B cell (primary cell): ENCODE measurements at regions not wholly inside any gene's neighbourhood (a gene's known extent, or its start where the extent isn't known, plus 50 kb on each side); places are given as distances from the start of the nearest gene placed in this dataset.

ENCODE experiments used
- ATAC-seq: fragments of 200-7000 bp; cut with Tn5 transposase; one replicate; pipeline ENCODE4 v1.10.0; 2021; ENCODE audit warnings: low read depth, mild to moderate bottlenecking, moderate number of reproducible peaks, moderate library complexity
- CTCF ChIA-PET: fragments of 350-600 bp; sonication (Branson Sonifier 250); formaldehyde crosslinking; loops from one replicate; lab custom pipeline; 2021; ENCODE audit warnings: antibody characterized with exemption, inconsistent platforms; lab: Charles Lee
- POLR2A ChIA-PET: fragments of 350-600 bp; sonication (Branson Sonifier 250); formaldehyde crosslinking; loops from one replicate; lab custom pipeline; 2021; ENCODE audit warnings: antibody characterized with exemption; lab: Charles Lee
- DNase-seq: peaks from one replicate; pipeline ENCODE4 v3.0.0; 2013
- H2AFZ ChIP-seq: 2 replicates; pipeline ENCODE4 v1.6.1; 2012; ENCODE audit warnings: mild to moderate bottlenecking, low read depth, low read length; ENCODE audit not compliant: insufficient read depth, poor library complexity, severe bottlenecking
- H3K27ac ChIP-seq, 2 donors: 1 replicate in 1 of 2; 2 replicates in 1 of 2; pipeline ENCODE4 v1.5.1; 2012 to 2013; ENCODE audit warnings: low read length in 2 of 2, mild to moderate bottlenecking in 2 of 2, moderate library complexity in 1 of 2
- H3K27me3 ChIP-seq, 4 experiments: fragments of 200-600 bp in 1 of 4; sonication (generic) in 1 of 4; replicated peaks in 1 of 4; 1 replicate in 2 of 4; 2 replicates in 2 of 4; pipeline versions ENCODE4 v1.6.1 to v1.7.0; 2013 to 2016; ENCODE audit warnings: low read length in 3 of 4, mild to moderate bottlenecking in 2 of 4, mixed read lengths in 1 of 4, moderate library complexity in 1 of 4; ENCODE audit not compliant: insufficient read depth in 4 of 4, control insufficient read depth in 3 of 4; ENCODE audit errors: control extremely low read depth in 1 of 4
- H3K36me3 ChIP-seq, 2 experiments: replicated peaks in 1 of 2; 1 replicate in 1 of 2; 2 replicates in 1 of 2; pipeline versions ENCODE4 v1.6.1 to v1.7.1; 2013; ENCODE audit warnings: low read length in 1 of 2; ENCODE audit not compliant: insufficient read depth in 2 of 2, control insufficient read depth in 1 of 2; ENCODE audit errors: control extremely low read depth in 1 of 2, extremely low read depth in 1 of 2
- H3K4me1 ChIP-seq, 2 donors: fragments of 200-600 bp in 1 of 2; sonication (generic) in 1 of 2; 1 replicate in 1 of 2; 2 replicates in 1 of 2; pipeline versions ENCODE4 v1.5.1 to v1.6.1; 2013 to 2017; ENCODE audit warnings: low read length in 2 of 2; ENCODE audit not compliant: control insufficient read depth in 2 of 2, insufficient read depth in 2 of 2
- H3K4me2 ChIP-seq: replicated peaks from 2 replicates; pipeline ENCODE3; 2012; ENCODE audit warnings: mild to moderate bottlenecking, low read depth, low read length; ENCODE audit not compliant: poor library complexity, severe bottlenecking
- H3K4me3 ChIP-seq, 5 experiments: fragments of 200-600 bp in 1 of 5; sonication (generic) in 1 of 5; 1 replicate in 3 of 5; 2 replicates in 2 of 5; pipeline versions ENCODE4 v1.5.1 to v1.7.0; 2011 to 2016; ENCODE audit warnings: low read length in 4 of 5, mild to moderate bottlenecking in 4 of 5, low read depth in 2 of 5, control low read depth in 1 of 5, moderate library complexity in 1 of 5; ENCODE audit not compliant: insufficient read depth in 1 of 5; ENCODE audit errors: control extremely low read depth in 1 of 5, extremely low read depth in 1 of 5
- H3K79me2 ChIP-seq: fragments of 200-600 bp; sonication (generic); one replicate; pipeline ENCODE4 v1.6.0; 2016; ENCODE audit warnings: low read length; ENCODE audit not compliant: control insufficient read depth, insufficient read depth
- H3K9ac ChIP-seq: fragments of 200-600 bp; sonication (generic); 2 replicates; pipeline ENCODE4 v1.6.1; 2017; ENCODE audit warnings: mild to moderate bottlenecking, low read length, moderate library complexity
- H3K9me3 ChIP-seq, 3 donors: one replicate each; pipeline versions ENCODE4 v1.6.1 to v1.7.1; 2013; ENCODE audit warnings: low read length in 2 of 3; ENCODE audit not compliant: control insufficient read depth in 2 of 3, insufficient read depth in 1 of 3; ENCODE audit errors: control extremely low read depth in 1 of 3
- H4K20me1 ChIP-seq: 2 replicates; pipeline ENCODE4 v1.6.0; 2012; ENCODE audit warnings: mild to moderate bottlenecking, low read length; ENCODE audit not compliant: insufficient read depth, control insufficient read depth, poor library complexity, severe bottlenecking
- H3K27ac Mint-ChIP-seq: one replicate; pipeline ENCODE4 v1.8.0; 2021; ENCODE audit warnings: mixed read lengths
- H3K27me3 Mint-ChIP-seq: one replicate; pipeline ENCODE4 v1.8.0; 2021; ENCODE audit warnings: mixed read lengths
- H3K4me1 Mint-ChIP-seq: one replicate; pipeline ENCODE4 v1.8.0; 2021; ENCODE audit warnings: mixed read lengths
- H3K4me3 Mint-ChIP-seq: one replicate; pipeline ENCODE4 v1.8.0; 2021; ENCODE audit warnings: mixed read lengths
- H3K9me3 Mint-ChIP-seq: one replicate; pipeline ENCODE4 v1.8.0; 2022; ENCODE audit warnings: mixed read lengths; ENCODE audit not compliant: insufficient read depth
- CTCF ChIP-seq: fragments of 200-600 bp; IDR thresholded peaks from one replicate; pipeline ENCODE4 v1.8.0; 2022; ENCODE audit warnings: antibody characterized with exemption, mild to moderate bottlenecking
- EZH2 ChIP-seq: IDR thresholded peaks from 2 replicates; pipeline ENCODE4 v1.6.1; 2012; ENCODE audit warnings: borderline replicate concordance, low read depth, mild to moderate bottlenecking, moderate library complexity, low read length; ENCODE audit not compliant: insufficient read depth, poor library complexity, severe bottlenecking
- WGBS: methylation state at CpG from one replicate; pipeline ENCODE4 v1.1.5; 2013; ENCODE audit warnings: missing lambda C conversion rate; ENCODE audit not compliant: insufficient coverage; 5-methylcytosine and 5-hydroxymethylcytosine counted together
- intact Hi-C: fragments of 100-400 bp; cut with micrococcal nuclease; formaldehyde crosslinking; loops from one replicate; pipeline ENCODE4 v1.10.0; 2022

- Histone ChIP-seq H3K9me3 (no peaks in the 10 kb centered on the region), H3K4me3 (no peak overlapping the region), H3K9ac (no peak overlapping the region), H3K27ac (no peak overlapping the region), H3K79me2 (no peaks in the 10 kb centered on the region), H3K36me3 (no peaks in the 10 kb centered on the region), H3K4me2 (no peak overlapping the region), H4K20me1 (no peaks in the 10 kb centered on the region), H2AFZ (no peak overlapping the region), H3K4me1 (no peaks in the 10 kb centered on the region), H3K27me3 (no peaks in the 10 kb centered on the region)
- DNase-seq (no peak), ATAC-seq (no peak)
- Mint-ChIP-seq H3K27ac (no peak overlapping the region), H3K27me3 (no peaks in the 10 kb centered on the region), H3K9me3 (no peaks in the 10 kb centered on the region), H3K4me1 (no peaks in the 10 kb centered on the region), H3K4me3 (no peak overlapping the region)
- POLR2A ChIA-PET: no interaction called here
- intact Hi-C loops: no loop called here
- CTCF ChIA-PET: no interaction called here
- TF ChIP-seq EZH2 (no peak), CTCF (no peak)
- WGBS: no CpG with 5 or more reads among the region's 1 CpG
These were observed 197.0 kb downstream of the CCER1 start for GRCh38 chr12:90757957-90758356.

GRCh38 chr12:90745211-90745610 lies 209.8 kb downstream of the CCER1 start:
- no peak overlapping the region for H3K27ac Mint-ChIP-seq
- H3K4me2 ChIP-seq: no peak overlapping the region
- H3K9ac ChIP-seq: no peak overlapping the region
- H3K79me2 ChIP-seq: no peaks in the 10 kb centered on the region
- TF ChIP-seq EZH2 (no peak), CTCF (no peak)
- H2AFZ ChIP-seq: no peak overlapping the region
- ChIA-PET POLR2A (no interaction called here), CTCF (no interaction called here)
- no peak overlapping the region for H3K27ac ChIP-seq
- no peaks in the 10 kb centered on the region for H3K9me3 ChIP-seq
- H3K4me1 ChIP-seq: no peaks in the 10 kb centered on the region
- no peaks in the 10 kb centered on the region for H3K27me3 Mint-ChIP-seq
- no peaks in the 10 kb centered on the region for H4K20me1 ChIP-seq
- peaks cover 4% of the 10 kb centered on the region for H3K9me3 Mint-ChIP-seq
- no CpG with 5 or more reads among the region's 1 CpG for WGBS
- no peak overlapping the region for H3K4me3 Mint-ChIP-seq
- intact Hi-C loops: no loop called here
- ATAC-seq (no peak), DNase-seq (no peak)
- H3K4me1 Mint-ChIP-seq: no peaks in the 10 kb centered on the region
- H3K4me3 ChIP-seq: no peak overlapping the region
- H3K36me3 ChIP-seq: no peaks in the 10 kb centered on the region
- no peaks in the 10 kb centered on the region for H3K27me3 ChIP-seq
